A549 (cell line): ENCODE measurements at regions not wholly inside any gene's neighbourhood (a gene's known extent, or its start where the extent isn't known, plus 50 kb on each side); places are given as distances from the start of the nearest gene placed in this dataset.

Source experiments
- ATAC-seq, 2 experiments: fragments of 200-7000 bp in 1 of 2; fragments of >200 bp in 1 of 2; cut with Nextera tagmentation in 1 of 2; cut with Tn5 transposase in 1 of 2; 3 replicates each; pipeline versions ENCODE4 v1.8.0 to v1.9.1; 2018 to 2020; ENCODE audit warnings: mild to moderate bottlenecking in 1 of 2, moderate library complexity in 1 of 2
- CTCF ChIA-PET: fragments of 300-600 bp; sonication (Branson Sonifier 250); formaldehyde crosslinking; extraction: SDS; loops from one replicate; lab custom pipeline; 2021; ENCODE audit warnings: antibody characterized with exemption, inconsistent platforms; lab: Yijun Ruan, JAX
- POLR2A ChIA-PET: fragments of 350-600 bp; formaldehyde crosslinking; extraction: SDS; loops from one replicate; lab custom pipeline; 2021; ENCODE audit warnings: antibody characterized with exemption, inconsistent platforms; lab: Yijun Ruan, JAX
- DNase-seq, 2 experiments: peaks; one replicate each; pipeline versions ENCODE4 v3.0.0 to v3.0.0-alpha.2; 2011 to 2016; ENCODE audit warnings: low read depth in 1 of 2, low spot score in 1 of 2
- FAIRE-seq: peaks from 2 replicates; lab custom pipeline; 2011; peaks lifted over from hg19 to GRCh38; lab: Jason Lieb, UNC
- H3K27ac ChIP-seq, 2 experiments: fragments of >200 bp; sonication (Bioruptor Twin); formaldehyde crosslinking; 3 replicates each; pipeline ENCODE4 v1.5.1; 2016 to 2017
- H3K4me1 ChIP-seq: fragments of >200 bp; sonication (Bioruptor Twin); formaldehyde crosslinking; 3 replicates; pipeline ENCODE4 v1.6.1; 2016
- H3K4me2 ChIP-seq: fragments of >200 bp; sonication (Bioruptor Twin); formaldehyde crosslinking; 3 replicates; pipeline ENCODE4 v1.6.1; 2016
- H3K4me3 ChIP-seq: fragments of >200 bp; sonication (Bioruptor Twin); formaldehyde crosslinking; 3 replicates; pipeline ENCODE4 v1.5.1; 2016
- H3K9me3 ChIP-seq: fragments of >200 bp; sonication (Bioruptor Twin); formaldehyde crosslinking; 3 replicates; pipeline ENCODE4 v1.6.1; 2016
- BHLHE40 ChIP-seq: IDR thresholded peaks from 2 replicates; pipeline ENCODE4 v1.6.1; 2012; ENCODE audit warnings: low read depth, low read length, inconsistent platforms
- CBX2 ChIP-seq: fragments of 200-600 bp; sonication (generic); IDR thresholded peaks from 2 replicates; pipeline ENCODE4 v1.6.1; 2016; ENCODE audit warnings: low read depth, mild to moderate bottlenecking, borderline replicate concordance
- CHD4 ChIP-seq: fragments of 200-600 bp; sonication (generic); IDR thresholded peaks from 2 replicates; pipeline ENCODE4 v1.6.1; 2016; ENCODE audit warnings: antibody characterized with exemption, mild to moderate bottlenecking, borderline replicate concordance
- CTCF ChIP-seq: fragments of >200 bp; sonication (Bioruptor Twin); formaldehyde crosslinking; IDR thresholded peaks from 3 replicates; pipeline ENCODE4 v1.5.1; 2016
- EHMT2 ChIP-seq: fragments of 200-600 bp; sonication (generic); IDR thresholded peaks from 2 replicates; pipeline ENCODE4 v1.6.1; 2016; ENCODE audit warnings: antibody characterized with exemption, low read depth, mild to moderate bottlenecking, moderate library complexity
- ESRRA ChIP-seq: fragments of 150-350 bp; IDR thresholded peaks from 2 replicates; pipeline ENCODE4 v1.6.1; 2014; ENCODE audit warnings: mild to moderate bottlenecking, low read length, borderline replicate concordance
- FOSB ChIP-seq: fragments of 250-450 bp; sonication (Bioruptor Pico); IDR thresholded peaks from 2 replicates; pipeline ENCODE4 v1.5.0; 2020; ENCODE audit warnings: mild to moderate bottlenecking, moderate library complexity
- FOSL2 ChIP-seq, 2 experiments: fragments of 450-650 bp in 1 of 2; fragments of >200 bp in 1 of 2; sonication (Bioruptor Twin) in 1 of 2; formaldehyde crosslinking; IDR thresholded peaks; 2 replicates each; pipeline versions ENCODE4 v1.5.0 to v1.6.1; 2016 to 2020; ENCODE audit warnings: mild to moderate bottlenecking in 1 of 2, moderate library complexity in 1 of 2
- HEYL ChIP-seq: fragments of 250-450 bp; sonication (Bioruptor Pico); IDR thresholded peaks from 2 replicates; pipeline ENCODE4 v1.8.0; 2021; ENCODE audit warnings: mild to moderate bottlenecking, moderate library complexity
- HOXA7 ChIP-seq: fragments of 250-450 bp; sonication (Bioruptor Pico); IDR thresholded peaks from 2 replicates; pipeline ENCODE4 v1.5.0; 2020; ENCODE audit warnings: mild to moderate bottlenecking, moderate library complexity
- HOXB13 ChIP-seq: fragments of 250-450 bp; sonication (Bioruptor Pico); IDR thresholded peaks from 2 replicates; pipeline ENCODE4 v1.5.0; 2020; ENCODE audit warnings: low read depth, mild to moderate bottlenecking, moderate library complexity
- HOXB5 ChIP-seq: fragments of 250-450 bp; sonication (Bioruptor Pico); IDR thresholded peaks from 2 replicates; pipeline ENCODE4 v1.5.0; 2020; ENCODE audit warnings: mild to moderate bottlenecking, moderate library complexity
- KDM5A ChIP-seq: fragments of 200-600 bp; sonication (generic); IDR thresholded peaks from 2 replicates; pipeline ENCODE4 v1.6.1; 2016; ENCODE audit warnings: antibody characterized with exemption, mild to moderate bottlenecking
- MYC ChIP-seq: IDR thresholded peaks from 2 replicates; pipeline ENCODE4 v1.6.1; 2012; ENCODE audit warnings: mild to moderate bottlenecking, inconsistent platforms, low read length, improper control_type of control experiment, borderline replicate concordance
- NR3C1 ChIP-seq: fragments of >200 bp; sonication (Bioruptor Twin); formaldehyde crosslinking; IDR thresholded peaks from 3 replicates; pipeline ENCODE4 v1.6.1; 2017
- RAD21 ChIP-seq, 2 experiments: fragments of >200 bp in 1 of 2; sonication (Bioruptor Twin) in 1 of 2; formaldehyde crosslinking in 1 of 2; IDR thresholded peaks in 1 of 2; conservative IDR thresholded peaks in 1 of 2; 2 replicates in 1 of 2; 3 replicates in 1 of 2; pipeline ENCODE4 v1.6.1; 2012 to 2018; ENCODE audit warnings: inconsistent platforms in 1 of 2
- SREBF2 ChIP-seq: fragments of 450-650 bp; IDR thresholded peaks from 2 replicates; pipeline ENCODE4 v1.6.1; 2014; ENCODE audit warnings: mild to moderate bottlenecking, moderate library complexity
- ZFP36 ChIP-seq: fragments of 450-650 bp; IDR thresholded peaks from 2 replicates; pipeline ENCODE4 v1.6.1; 2014; ENCODE audit warnings: borderline replicate concordance; ENCODE audit not compliant: partially characterized antibody
- ZNF302 ChIP-seq: fragments of 250-450 bp; sonication (Bioruptor Pico); IDR thresholded peaks from 2 replicates; pipeline ENCODE4 v1.9.0; 2021; ENCODE audit warnings: inconsistent platforms, mild to moderate bottlenecking, moderate library complexity
- WGBS: methylation state at CpG from one replicate; pipeline ENCODE4 v1.1.6; 2017; ENCODE audit errors: missing lambda C conversion rate; 5-methylcytosine and 5-hydroxymethylcytosine counted together
- TF ChIP-seq, protein P1 (sequence below): fragments of >200 bp; sonication (Bioruptor Twin); formaldehyde crosslinking; IDR thresholded peaks from 2 replicates; pipeline ENCODE4 v1.6.1; 2016
- TF ChIP-seq, protein P2 (sequence below): fragments of 250-450 bp; sonication (Bioruptor Pico); IDR thresholded peaks from 2 replicates; pipeline ENCODE4 v1.5.0; 2021; ENCODE audit warnings: mild to moderate bottlenecking, moderate library complexity, borderline replicate concordance

- no peak for ATAC-seq
- no peak overlapping the region for H3K4me3 ChIP-seq
- ChIA-PET POLR2A (no interaction called here), CTCF (no interaction called here)
- DNase-seq: no peak
- TF ChIP-seq BHLHE40 (no peak), HOXB5 (CRISPR knock-in tag) (no peak), HEYL (CRISPR knock-in tag) (no peak), MYC (no peak), HOXA7 (CRISPR knock-in tag) (no peak), ESRRA (no peak), FOSL2 (IDR thresholded peaks at IDR 0.05) (no peak), FOSL2 (CRISPR knock-in tag; IDR thresholded peaks at IDR 0.05) (no peak), CBX2 (no peak), RAD21 (conservative IDR thresholded peaks at IDR 0.05 in 1 of 2, IDR thresholded peaks at IDR 0.05 in 1 of 2) (no peak), HOXB13 (CRISPR knock-in tag) (no peak), KDM5A (no peak), SREBF2 (no peak), NR3C1 (no peak)
- TF ChIP-seq, protein P1, sequence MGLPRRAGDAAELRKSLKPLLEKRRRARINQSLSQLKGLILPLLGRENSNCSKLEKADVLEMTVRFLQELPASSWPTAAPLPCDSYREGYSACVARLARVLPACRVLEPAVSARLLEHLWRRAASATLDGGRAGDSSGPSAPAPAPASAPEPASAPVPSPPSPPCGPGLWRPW: no peak
- whole genome bisulfite sequencing: 6% methylated on average over 2 of the region's 2 CpGs
- no peak for FAIRE-seq
- H3K27ac ChIP-seq: no peak overlapping the region
- no peaks in the 10 kb centered on the region for H3K9me3 ChIP-seq
- no peak overlapping the region for H3K4me2 ChIP-seq
- H3K4me1 ChIP-seq: no peaks in the 10 kb centered on the region
Measured at GRCh38 chr11:87583931-87584330, 546.2 kb downstream of the TMEM135 start.

- CTCF ChIA-PET: interaction anchor here (1.0 kb wide), 1 partner anchor 40 kb away, joined by 3 read pairs; no protein-coding TSS in a partner anchor
Measured at GRCh38 chr11:87575088-87575487, 537.4 kb downstream of the TMEM135 start.

More at GRCh38 chr11:87575088-87575487, 537.4 kb downstream of the TMEM135 start:
- POLR2A ChIA-PET: no interaction called here
- Histone ChIP-seq H3K4me3 (no peak overlapping the region), H3K27ac (no peak overlapping the region), H3K4me1 (no peaks in the 10 kb centered on the region), H3K9me3 (no peaks in the 10 kb centered on the region), H3K4me2 (no peak overlapping the region)
- ATAC-seq: no peak
- no peak for FAIRE-seq
- TF ChIP-seq CTCF (no peak), ZNF302 (CRISPR knock-in tag) (no peak), KDM5A (no peak), EHMT2 (no peak), CHD4 (no peak), ZFP36 (no peak), CBX2 (no peak), FOSB (no peak)
- TF ChIP-seq, protein P2, sequence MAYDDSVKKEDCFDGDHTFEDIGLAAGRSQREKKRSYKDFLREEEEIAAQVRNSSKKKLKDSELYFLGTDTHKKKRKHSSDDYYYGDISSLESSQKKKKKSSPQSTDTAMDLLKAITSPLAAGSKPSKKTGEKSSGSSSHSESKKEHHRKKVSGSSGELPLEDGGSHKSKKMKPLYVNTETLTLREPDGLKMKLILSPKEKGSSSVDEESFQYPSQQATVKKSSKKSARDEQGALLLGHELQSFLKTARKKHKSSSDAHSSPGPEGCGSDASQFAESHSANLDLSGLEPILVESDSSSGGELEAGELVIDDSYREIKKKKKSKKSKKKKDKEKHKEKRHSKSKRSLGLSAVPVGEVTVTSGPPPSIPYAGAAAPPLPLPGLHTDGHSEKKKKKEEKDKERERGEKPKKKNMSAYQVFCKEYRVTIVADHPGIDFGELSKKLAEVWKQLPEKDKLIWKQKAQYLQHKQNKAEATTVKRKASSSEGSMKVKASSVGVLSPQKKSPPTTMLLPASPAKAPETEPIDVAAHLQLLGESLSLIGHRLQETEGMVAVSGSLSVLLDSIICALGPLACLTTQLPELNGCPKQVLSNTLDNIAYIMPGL (CRISPR knock-in tag): no peak
- TF ChIP-seq, all 56 proteins: peak for 0
- no peak for DNase-seq
